Neural progenitor cell (in vitro differentiated cells): ENCODE measurements at regions not wholly inside any gene's neighbourhood (a gene's known extent, or its start where the extent isn't known, plus 50 kb on each side); places are given as distances from the start of the nearest gene placed in this dataset.

Source experiments
- DNase-seq: peaks from one replicate; pipeline ENCODE4 v3.0.0-alpha.2; 2016; ENCODE audit warnings: low spot score
- H2AFZ ChIP-seq: fragments of 200-600 bp; sonication (generic); replicated peaks from 2 replicates; pipeline ENCODE4 v1.6.1; 2016; ENCODE audit warnings: antibody characterized with exemption
- H3F3A ChIP-seq: fragments of 200-600 bp; sonication (generic); 2 replicates; pipeline ENCODE4 v1.6.1; 2016; ENCODE audit warnings: antibody characterized with exemption, low read depth
- H3K27ac ChIP-seq: fragments of 200-600 bp; sonication (generic); 2 replicates; pipeline ENCODE4 v1.5.1; 2016; ENCODE audit warnings: mild to moderate bottlenecking
- H3K27me3 ChIP-seq: fragments of 200-600 bp; sonication (generic); 2 replicates; pipeline ENCODE4 v1.6.1; 2016; ENCODE audit warnings: mild to moderate bottlenecking, moderate library complexity
- H3K36me3 ChIP-seq: fragments of 200-600 bp; sonication (generic); 2 replicates; pipeline ENCODE4 v1.5.1; 2016
- H3K4me1 ChIP-seq: fragments of 200-600 bp; sonication (generic); 2 replicates; pipeline ENCODE4 v1.6.1; 2016; ENCODE audit warnings: mixed run types
- H3K4me2 ChIP-seq: fragments of 200-600 bp; sonication (generic); 2 replicates; pipeline ENCODE4 v1.6.1; 2016
- H3K4me3 ChIP-seq: fragments of 200-600 bp; sonication (generic); 2 replicates; pipeline ENCODE4 v1.5.1; 2016
- H3K79me2 ChIP-seq: fragments of 200-600 bp; sonication (generic); 2 replicates; pipeline ENCODE4 v1.6.1; 2016; ENCODE audit warnings: low read depth
- H3K9ac ChIP-seq: fragments of 200-600 bp; sonication (generic); 2 replicates; pipeline ENCODE4 v1.6.1; 2016
- H3K9me3 ChIP-seq: fragments of 200-600 bp; sonication (generic); 2 replicates; pipeline ENCODE4 v1.5.1; 2016; ENCODE audit warnings: low read depth
- H4K20me1 ChIP-seq: fragments of 200-600 bp; sonication (generic); 2 replicates; pipeline ENCODE4 v1.6.1; 2016; ENCODE audit warnings: low read depth
- H3K27ac Mint-ChIP-seq: 3 replicates; pipeline ENCODE4 v1.8.0; 2021; ENCODE audit warnings: mixed read lengths
- H3K27me3 Mint-ChIP-seq: 2 replicates; pipeline ENCODE4 v1.8.0; 2022; ENCODE audit warnings: low read depth, mild to moderate bottlenecking, inconsistent platforms, moderate library complexity, mixed read lengths; ENCODE audit not compliant: insufficient read depth
- H3K36me3 Mint-ChIP-seq: 3 replicates; pipeline ENCODE4 v1.8.0; 2021; ENCODE audit warnings: mixed read lengths
- H3K4me1 Mint-ChIP-seq: 3 replicates; pipeline ENCODE4 v1.8.0; 2021; ENCODE audit warnings: mixed read lengths
- H3K4me3 Mint-ChIP-seq: 3 replicates; pipeline ENCODE4 v1.8.0; 2021; ENCODE audit warnings: mild to moderate bottlenecking, moderate library complexity, mixed read lengths
- H3K9me3 Mint-ChIP-seq: 3 replicates; pipeline ENCODE4 v1.8.0; 2020; ENCODE audit warnings: mixed read lengths
- EZH2 ChIP-seq: fragments of 200-600 bp; sonication (generic); IDR thresholded peaks from 2 replicates; pipeline ENCODE4 v1.6.1; 2017; ENCODE audit warnings: antibody characterized with exemption, mild to moderate bottlenecking, moderate library complexity
- EZH2phosphoT487 ChIP-seq: fragments of 200-600 bp; sonication (generic); IDR thresholded peaks from 2 replicates; pipeline ENCODE4 v1.6.1; 2017; ENCODE audit warnings: antibody characterized with exemption
- TF ChIP-seq, protein P1 (sequence below): fragments of 200-600 bp; sonication (generic); IDR thresholded peaks from 2 replicates; pipeline ENCODE4 v1.5.1; 2017; ENCODE audit warnings: antibody characterized with exemption, mild to moderate bottlenecking

DNA sequence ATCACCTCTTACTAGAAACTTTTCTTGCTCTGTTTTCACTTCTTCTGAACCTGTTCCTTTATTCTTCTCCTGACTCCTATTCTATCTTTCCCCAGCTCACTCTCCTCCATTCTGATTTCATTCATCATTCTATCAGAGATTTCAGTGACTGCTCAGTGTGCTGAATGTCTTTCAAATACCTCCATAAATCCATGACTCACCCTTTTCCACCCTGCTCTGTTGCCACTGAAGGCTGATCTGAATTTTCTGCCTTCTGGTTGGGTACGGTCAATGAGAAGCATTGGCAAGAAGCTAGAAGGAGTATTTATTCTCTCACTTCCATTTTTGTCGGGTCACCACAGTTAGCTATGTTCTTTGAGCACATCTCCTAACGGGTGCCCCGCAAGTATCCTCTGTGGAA lies 265.9 kb downstream of the CBLL2 start:
- TF ChIP-seq EZH2 (no peak), EZH2phosphoT487 (no peak)
- TF ChIP-seq, protein P1, sequence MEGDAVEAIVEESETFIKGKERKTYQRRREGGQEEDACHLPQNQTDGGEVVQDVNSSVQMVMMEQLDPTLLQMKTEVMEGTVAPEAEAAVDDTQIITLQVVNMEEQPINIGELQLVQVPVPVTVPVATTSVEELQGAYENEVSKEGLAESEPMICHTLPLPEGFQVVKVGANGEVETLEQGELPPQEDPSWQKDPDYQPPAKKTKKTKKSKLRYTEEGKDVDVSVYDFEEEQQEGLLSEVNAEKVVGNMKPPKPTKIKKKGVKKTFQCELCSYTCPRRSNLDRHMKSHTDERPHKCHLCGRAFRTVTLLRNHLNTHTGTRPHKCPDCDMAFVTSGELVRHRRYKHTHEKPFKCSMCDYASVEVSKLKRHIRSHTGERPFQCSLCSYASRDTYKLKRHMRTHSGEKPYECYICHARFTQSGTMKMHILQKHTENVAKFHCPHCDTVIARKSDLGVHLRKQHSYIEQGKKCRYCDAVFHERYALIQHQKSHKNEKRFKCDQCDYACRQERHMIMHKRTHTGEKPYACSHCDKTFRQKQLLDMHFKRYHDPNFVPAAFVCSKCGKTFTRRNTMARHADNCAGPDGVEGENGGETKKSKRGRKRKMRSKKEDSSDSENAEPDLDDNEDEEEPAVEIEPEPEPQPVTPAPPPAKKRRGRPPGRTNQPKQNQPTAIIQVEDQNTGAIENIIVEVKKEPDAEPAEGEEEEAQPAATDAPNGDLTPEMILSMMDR: no peak
- H3K36me3 ChIP-seq: no peaks in the 10 kb centered on the region

DNA sequence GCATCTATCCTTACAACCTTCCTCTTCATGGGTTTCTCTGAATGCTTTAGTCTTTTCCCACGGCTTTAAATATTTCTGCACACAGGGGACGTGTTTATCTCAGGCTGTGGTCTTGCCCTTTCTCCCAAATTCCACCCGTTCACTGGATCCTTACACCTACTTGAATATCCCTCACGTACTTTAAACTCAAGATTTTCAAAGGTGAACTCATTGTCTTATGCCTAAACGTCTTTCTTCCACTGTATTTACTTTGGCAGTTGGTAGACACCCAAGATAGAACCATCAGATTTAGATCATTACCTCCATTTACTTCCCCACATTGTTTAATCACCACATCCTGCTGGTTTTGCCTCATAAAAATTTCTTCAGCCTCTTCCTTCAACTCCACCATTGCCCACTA lies 269.2 kb downstream of the CBLL2 start:
- Histone ChIP-seq H4K20me1 (no peaks in the 10 kb centered on the region), H3K36me3 (no peaks in the 10 kb centered on the region), H3K4me2 (no peak overlapping the region), H3K4me3 (no peak overlapping the region), H3K27ac (no peak overlapping the region), H3K9me3 (no peaks in the 10 kb centered on the region), H2AFZ (no peak overlapping the region), H3F3A (no peaks in the 10 kb centered on the region), H3K79me2 (no peaks in the 10 kb centered on the region), H3K4me1 (peaks cover 3% of the 10 kb centered on the region), H3K9ac (no peak overlapping the region), H3K27me3 (no peaks in the 10 kb centered on the region)
- Mint-ChIP-seq H3K27me3 (peaks cover 2% of the 10 kb centered on the region), H3K9me3 (peaks cover 2% of the 10 kb centered on the region), H3K36me3 (no peaks in the 10 kb centered on the region), H3K4me1 (peaks cover under 1% of the 10 kb centered on the region), H3K27ac (no peak overlapping the region), H3K4me3 (no peak overlapping the region)
- TF ChIP-seq, protein P1: no peak
- no peak for TF ChIP-seq EZH2
- TF ChIP-seq EZH2phosphoT487: no peak
- DNase-seq: no peak

More for the DNA sequence above, 265.9 kb downstream of the CBLL2 start:
- no peak overlapping the region for H3K27ac ChIP-seq
- peaks cover 13% of the 10 kb centered on the region for H3K4me1 ChIP-seq
- H3K27ac Mint-ChIP-seq: no peak overlapping the region
- no peaks in the 10 kb centered on the region for H3K9me3 ChIP-seq
- no peak overlapping the region for H3K4me3 Mint-ChIP-seq
- H3K4me1 Mint-ChIP-seq: peaks cover 4% of the 10 kb centered on the region
- H3K9ac ChIP-seq: no peak overlapping the region
- no peaks in the 10 kb centered on the region for H3K79me2 ChIP-seq
- no peaks in the 10 kb centered on the region for H3K27me3 ChIP-seq
- no peaks in the 10 kb centered on the region for H3F3A ChIP-seq
- DNase-seq: no peak
- no peaks in the 10 kb centered on the region for H3K27me3 Mint-ChIP-seq
- H3K9me3 Mint-ChIP-seq: peaks cover 2% of the 10 kb centered on the region
- H4K20me1 ChIP-seq: no peaks in the 10 kb centered on the region
- no peaks in the 10 kb centered on the region for H3K36me3 Mint-ChIP-seq
- no peak overlapping the region for H2AFZ ChIP-seq
- H3K4me2 ChIP-seq: no peak overlapping the region
- H3K4me3 ChIP-seq: no peak overlapping the region

DNA sequence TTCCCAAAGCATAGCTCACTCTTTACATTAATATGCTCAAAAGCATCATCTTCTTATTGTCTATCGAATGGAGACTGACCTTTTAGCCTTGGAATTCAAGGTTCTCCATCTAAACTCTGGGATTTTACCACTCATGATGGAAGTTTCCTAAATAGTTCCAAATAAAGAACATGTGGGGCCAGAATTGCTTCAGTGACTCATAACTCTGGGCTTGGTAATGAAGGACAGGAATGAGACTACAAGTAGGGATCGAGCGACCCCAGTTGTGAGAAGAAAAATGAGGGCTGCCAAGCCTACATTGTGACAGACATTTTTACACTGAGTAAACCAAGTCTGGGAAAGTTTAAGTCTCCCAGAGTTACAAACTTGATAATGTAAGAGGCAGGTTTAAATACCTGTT lies 269.9 kb downstream of the CBLL2 start:
- no peaks in the 10 kb centered on the region for H3K79me2 ChIP-seq
- H3K27me3 Mint-ChIP-seq: peaks cover 2% of the 10 kb centered on the region
- no peak for DNase-seq
- H3K4me3 ChIP-seq: no peak overlapping the region
- no peak overlapping the region for H3K9ac ChIP-seq
- H3K27me3 ChIP-seq: no peaks in the 10 kb centered on the region
- H3F3A ChIP-seq: no peaks in the 10 kb centered on the region
- no peaks in the 10 kb centered on the region for H3K9me3 ChIP-seq
- no peaks in the 10 kb centered on the region for H3K4me1 ChIP-seq
- no peak overlapping the region for H3K27ac ChIP-seq
- TF ChIP-seq EZH2phosphoT487 (no peak), EZH2 (no peak)
- TF ChIP-seq, protein P1: no peak
- no peak overlapping the region for H3K4me3 Mint-ChIP-seq
- no peaks in the 10 kb centered on the region for H3K36me3 ChIP-seq
- H3K4me2 ChIP-seq: no peak overlapping the region
- no peak overlapping the region for H2AFZ ChIP-seq
- no peaks in the 10 kb centered on the region for H3K4me1 Mint-ChIP-seq
- no peak overlapping the region for H3K27ac Mint-ChIP-seq
- no peaks in the 10 kb centered on the region for H3K36me3 Mint-ChIP-seq
- H4K20me1 ChIP-seq: no peaks in the 10 kb centered on the region
- H3K9me3 Mint-ChIP-seq: peaks cover 4% of the 10 kb centered on the region
